ENCODE measurements at regions not wholly inside any gene's neighbourhood (a gene's known extent, or its start where the extent isn't known, plus 50 kb on each side); places are given as distances from the start of the nearest gene placed in this dataset.

GRCh38 chr17:34068571-34068970, 186.5 kb upstream of the CCL2 start:
- no peaks in the 10 kb centered on the region for H4K20me1 ChIP-seq (ENCODE audit: insufficient read depth, low read length)
- no peaks in the 10 kb centered on the region for H3K36me3 ChIP-seq (replicated peaks; ENCODE audit: low read depth, low read length)
- no peak overlapping the region for H3K4me3 ChIP-seq (ENCODE audit: low read length)
- H3K4me2 ChIP-seq (ENCODE audit: low read length): no peak overlapping the region
- TF ChIP-seq CTCF (IDR thresholded peaks at IDR 0.05; ENCODE audit: low read depth, low read length) (no peak), EZH2phosphoT487 (IDR thresholded peaks at IDR 0.05; ENCODE audit: low read depth) (no peak)
- no peaks in the 10 kb centered on the region for H3K27me3 ChIP-seq (ENCODE audit: low read depth, low read length)
- H3K79me2 ChIP-seq (ENCODE audit: low read length): no peaks in the 10 kb centered on the region
- no peak overlapping the region for H3K9ac ChIP-seq (ENCODE audit: low read length)
- no peaks in the 10 kb centered on the region for H3K4me1 ChIP-seq (ENCODE audit: low read length)
- H2AFZ ChIP-seq (ENCODE audit: low read depth, low read length): no peak overlapping the region
- no peak overlapping the region for H3K27ac ChIP-seq (ENCODE audit: low read length)
- H3K9me3 ChIP-seq (ENCODE audit: insufficient read depth, low read length): no peaks in the 10 kb centered on the region

- H2AFZ ChIP-seq (ENCODE audit: low read depth, low read length): no peak overlapping the region
- no peaks in the 10 kb centered on the region for H3K9me3 ChIP-seq (ENCODE audit: insufficient read depth, low read length)
- no peak overlapping the region for H3K4me2 ChIP-seq (ENCODE audit: low read length)
- no peaks in the 10 kb centered on the region for H3K36me3 ChIP-seq (replicated peaks; ENCODE audit: low read depth, low read length)
- no peaks in the 10 kb centered on the region for H3K4me1 ChIP-seq (ENCODE audit: low read length)
- H3K27ac ChIP-seq (ENCODE audit: low read length): no peak overlapping the region
- H3K4me3 ChIP-seq (ENCODE audit: low read length): no peak overlapping the region
- H3K27me3 ChIP-seq (ENCODE audit: low read depth, low read length): no peaks in the 10 kb centered on the region
- no peaks in the 10 kb centered on the region for H3K79me2 ChIP-seq (ENCODE audit: low read length)
- no peaks in the 10 kb centered on the region for H4K20me1 ChIP-seq (ENCODE audit: insufficient read depth, low read length)
- H3K9ac ChIP-seq (ENCODE audit: low read length): no peak overlapping the region
- TF ChIP-seq CTCF (IDR thresholded peaks at IDR 0.05; ENCODE audit: low read depth, low read length) (no peak), EZH2phosphoT487 (IDR thresholded peaks at IDR 0.05; ENCODE audit: low read depth) (no peak)
Measured at GRCh38 chr17:34070712-34071111, 184.4 kb upstream of the CCL2 start.

GRCh38 chr17:34071886-34072420, 183.1 kb upstream of the CCL2 start:
- H3K79me2 ChIP-seq (ENCODE audit: low read length): no peaks in the 10 kb centered on the region
- no peaks in the 10 kb centered on the region for H3K9me3 ChIP-seq (ENCODE audit: insufficient read depth, low read length)
- no peak overlapping the region for H3K4me3 ChIP-seq (ENCODE audit: low read length)
- no peaks in the 10 kb centered on the region for H3K4me1 ChIP-seq (ENCODE audit: low read length)
- TF ChIP-seq EZH2phosphoT487 (IDR thresholded peaks at IDR 0.05; ENCODE audit: low read depth) (no peak), CTCF (IDR thresholded peaks at IDR 0.05; ENCODE audit: low read depth, low read length) (no peak)
- no peak overlapping the region for H3K9ac ChIP-seq (ENCODE audit: low read length)
- H3K36me3 ChIP-seq (replicated peaks; ENCODE audit: low read depth, low read length): no peaks in the 10 kb centered on the region
- H2AFZ ChIP-seq (ENCODE audit: low read depth, low read length): no peak overlapping the region
- H4K20me1 ChIP-seq (ENCODE audit: insufficient read depth, low read length): no peaks in the 10 kb centered on the region
- no peak overlapping the region for H3K27ac ChIP-seq (ENCODE audit: low read length)
- no peaks in the 10 kb centered on the region for H3K27me3 ChIP-seq (ENCODE audit: low read depth, low read length)
- no peak overlapping the region for H3K4me2 ChIP-seq (ENCODE audit: low read length)

GRCh38 chr17:34075076-34075475, 180.0 kb upstream of the CCL2 start:
- no peak overlapping the region for H3K4me2 ChIP-seq (ENCODE audit: low read length)
- H3K4me1 ChIP-seq (ENCODE audit: low read length): no peaks in the 10 kb centered on the region
- no peak overlapping the region for H2AFZ ChIP-seq (ENCODE audit: low read depth, low read length)
- no peak overlapping the region for H3K9ac ChIP-seq (ENCODE audit: low read length)
- no peak for TF ChIP-seq EZH2phosphoT487 (IDR thresholded peaks at IDR 0.05; ENCODE audit: low read depth)
- TF ChIP-seq CTCF (IDR thresholded peaks at IDR 0.05; ENCODE audit: low read depth, low read length): no peak
- H3K36me3 ChIP-seq (replicated peaks; ENCODE audit: low read depth, low read length): no peaks in the 10 kb centered on the region
- H3K9me3 ChIP-seq (ENCODE audit: insufficient read depth, low read length): no peaks in the 10 kb centered on the region
- no peaks in the 10 kb centered on the region for H4K20me1 ChIP-seq (ENCODE audit: insufficient read depth, low read length)
- no peak overlapping the region for H3K27ac ChIP-seq (ENCODE audit: low read length)
- peaks cover 14% of the 10 kb centered on the region for H3K27me3 ChIP-seq (ENCODE audit: low read depth, low read length)
- H3K4me3 ChIP-seq (ENCODE audit: low read length): no peak overlapping the region
- no peaks in the 10 kb centered on the region for H3K79me2 ChIP-seq (ENCODE audit: low read length)

Measured in OCI-LY3 (cell line).